ENCODE measurements at regions not wholly inside any gene's neighbourhood (a gene's known extent, or its start where the extent isn't known, plus 50 kb on each side); places are given as distances from the start of the nearest gene placed in this dataset.
"Not testable (repeated sequence)": the region's sequence is repeated elsewhere in the genome, so short reads cannot be mapped to it uniquely, and the experiment has no call there.

DNA sequence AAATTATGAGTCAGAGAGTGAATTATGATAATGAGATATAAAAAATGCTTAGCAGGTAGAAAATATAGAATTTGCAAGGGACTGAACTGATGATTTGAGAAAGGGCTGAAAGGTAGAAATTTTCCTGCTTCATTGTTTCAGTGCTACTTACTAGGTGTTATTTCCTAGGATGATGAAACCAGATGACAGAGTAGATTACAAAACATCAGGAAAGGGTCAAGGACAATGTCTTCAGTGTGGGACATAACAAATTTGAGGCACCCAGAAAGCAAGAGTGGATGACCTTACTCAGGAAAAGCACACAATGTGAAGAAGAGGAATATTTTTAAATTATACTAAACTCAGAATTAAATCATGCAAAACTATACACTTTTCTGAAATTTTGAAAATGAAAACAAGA, 102.1 kb downstream of the SHCBP1 start:
- DNase-seq = no peak

DNA sequence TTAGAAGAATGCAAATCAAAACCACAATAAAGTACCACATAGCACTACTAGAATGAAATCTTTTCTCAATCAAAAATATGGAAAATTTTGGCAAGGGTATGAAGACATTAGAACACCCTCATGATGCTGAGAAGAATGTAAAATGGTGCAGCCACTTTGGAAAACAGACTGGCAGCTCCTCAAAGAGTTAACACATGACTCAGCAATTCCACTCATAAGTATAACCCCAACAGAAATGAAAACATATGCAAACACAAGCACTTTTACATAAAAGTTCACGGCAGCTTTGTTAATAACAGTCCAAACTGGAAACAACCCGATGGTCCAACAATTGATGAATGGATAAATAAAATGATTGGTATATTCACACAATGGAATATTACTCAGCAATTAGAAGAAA, 124.5 kb downstream of the SHCBP1 start:
- no peak for DNase-seq

DNA sequence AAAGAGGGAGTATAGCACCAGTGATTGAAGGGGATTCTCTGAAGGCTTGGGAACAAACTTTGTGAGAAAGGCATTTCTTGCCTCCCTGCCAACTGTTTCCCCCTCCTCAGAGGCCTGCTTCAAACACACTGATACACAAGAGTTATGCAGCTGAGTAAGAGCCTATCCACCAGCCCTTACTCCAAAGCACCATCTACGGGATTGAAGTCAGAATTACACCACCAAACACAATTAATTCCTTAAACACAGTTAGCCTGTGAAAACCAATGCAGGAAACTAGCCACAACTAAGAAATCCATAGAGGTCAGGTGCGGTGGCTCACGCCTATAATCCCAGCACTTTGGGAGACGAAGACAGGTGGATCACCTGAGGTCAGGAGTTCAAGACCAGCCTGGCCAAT, 138.3 kb downstream of the SHCBP1 start:
- no peak for DNase-seq

DNA sequence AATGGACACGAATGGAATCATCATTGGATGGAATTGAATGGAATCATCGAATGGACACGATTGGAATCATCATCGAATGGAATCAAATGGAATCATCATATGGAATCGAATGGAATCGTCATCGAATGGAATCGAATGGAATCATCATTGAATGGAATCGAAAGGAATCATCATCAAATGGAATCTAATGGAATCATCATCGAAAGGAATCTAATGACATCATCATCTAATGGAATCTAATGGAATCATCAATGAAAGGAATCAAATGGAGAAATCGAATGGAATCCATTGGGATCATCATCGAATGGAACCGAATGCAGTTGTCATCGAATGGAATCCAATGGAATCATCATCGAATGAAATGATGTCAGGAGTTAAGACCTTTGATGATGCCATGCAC, 154.9 kb downstream of the SHCBP1 start:
- no peak for DNase-seq

DNA sequence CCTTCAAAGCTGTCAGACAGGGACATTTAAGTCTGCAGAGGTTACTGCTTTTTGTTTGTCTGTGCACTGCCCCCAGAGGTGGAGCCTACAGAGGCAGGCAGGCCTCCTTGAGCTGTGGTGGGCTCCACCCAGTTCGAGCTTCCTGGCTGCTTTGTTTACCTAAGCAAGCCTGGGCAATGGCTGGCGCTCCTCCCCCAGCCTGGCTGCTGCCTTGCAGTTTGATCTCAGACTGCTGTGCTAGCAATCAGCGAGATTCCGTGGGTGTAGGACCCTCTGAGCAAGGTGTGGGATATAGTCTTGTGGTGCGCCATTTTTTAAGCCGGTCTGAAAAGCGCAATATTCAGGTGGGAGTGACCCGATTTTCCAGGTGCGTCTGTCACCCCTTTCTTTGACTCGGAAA, 166.4 kb downstream of the SHCBP1 start:
- not testable (repeated sequence) for DNase-seq

DNA sequence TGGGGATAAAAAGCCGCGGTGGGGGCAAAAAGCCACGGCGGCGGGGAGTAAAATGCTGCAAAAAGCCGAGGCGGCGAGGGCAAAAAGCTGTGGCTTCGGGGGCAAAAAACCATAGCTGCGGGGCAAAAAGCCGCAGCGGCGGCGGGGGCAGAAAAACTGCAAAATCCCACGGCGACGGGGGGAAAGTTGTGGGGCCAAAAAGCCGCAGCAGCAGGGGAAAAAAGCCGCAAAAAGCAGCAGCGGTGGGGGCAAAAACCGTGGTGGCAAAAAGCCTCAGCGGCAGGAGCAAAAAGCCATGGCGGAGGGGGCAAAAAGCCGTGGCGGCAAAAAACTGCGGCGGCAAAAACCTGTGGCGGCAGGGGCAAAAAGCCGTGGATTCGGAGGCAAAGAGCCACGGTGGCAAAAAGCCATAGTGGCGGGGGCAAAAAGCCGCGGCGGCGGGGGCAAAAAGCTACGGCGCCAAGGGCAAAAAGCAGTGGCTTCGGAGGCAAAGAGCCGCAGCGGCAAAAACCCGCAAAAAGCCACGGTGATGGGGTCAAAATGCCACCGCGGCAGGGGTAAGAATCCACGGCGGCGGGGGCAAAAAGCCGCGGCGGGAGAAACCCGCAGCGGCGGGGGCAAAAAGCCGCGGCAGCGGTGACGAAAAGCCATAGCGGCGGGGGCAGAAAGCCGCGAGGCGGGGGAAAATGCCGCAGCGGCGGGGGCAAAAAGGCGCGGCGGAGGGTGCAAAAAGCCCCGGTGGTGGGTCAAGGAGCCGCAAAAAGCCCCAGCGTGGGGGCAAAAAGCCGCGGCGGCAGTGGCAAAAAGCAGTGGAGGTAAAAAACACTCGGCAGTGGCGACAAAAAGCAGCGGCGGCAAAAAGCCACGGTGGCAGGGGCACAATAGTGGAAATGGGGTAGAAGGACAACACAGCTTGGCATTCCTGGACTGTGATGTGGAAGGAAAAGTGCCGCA, 192.8 kb downstream of the SHCBP1 start:
- DNase-seq = no peak

DNA sequence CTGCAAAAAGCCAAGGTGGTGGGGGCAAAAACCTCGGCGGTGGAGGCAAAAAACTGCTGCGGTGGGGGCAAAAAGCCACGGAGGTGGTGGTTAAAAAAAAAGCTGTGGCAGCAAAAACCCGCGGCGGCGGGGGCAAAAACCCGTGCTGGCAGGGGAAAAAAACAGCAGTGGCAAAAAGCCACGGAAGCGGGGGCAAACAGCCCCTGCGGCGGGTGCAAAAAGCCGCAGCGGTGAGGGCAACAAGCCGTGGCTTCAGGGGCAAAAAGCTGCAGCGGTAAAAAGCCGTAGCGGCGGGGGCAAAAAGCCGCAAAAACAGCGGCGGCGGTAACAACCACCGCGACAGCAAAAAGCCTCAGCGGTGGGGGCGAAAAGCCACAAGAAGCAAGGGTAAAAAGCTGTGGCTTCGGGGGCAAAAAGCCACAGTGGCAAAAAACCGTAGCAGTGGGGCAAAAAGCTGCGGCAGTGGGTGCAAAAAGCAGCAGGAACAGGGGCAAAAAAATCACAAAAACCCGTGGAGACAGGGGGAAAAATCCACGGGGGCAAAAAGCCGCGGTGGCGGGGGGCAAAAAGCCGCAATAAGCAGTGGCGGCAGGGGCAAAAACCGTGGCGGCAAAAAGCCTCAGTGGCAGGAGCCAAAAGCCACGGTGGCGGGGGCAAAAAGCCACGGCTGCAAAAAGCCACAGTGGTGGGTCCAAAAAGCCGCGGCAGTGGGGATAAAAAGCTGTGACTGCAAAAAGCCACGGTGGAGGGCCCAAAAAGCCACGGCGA, 193.7 kb downstream of the SHCBP1 start:
- no peak for DNase-seq

DNA sequence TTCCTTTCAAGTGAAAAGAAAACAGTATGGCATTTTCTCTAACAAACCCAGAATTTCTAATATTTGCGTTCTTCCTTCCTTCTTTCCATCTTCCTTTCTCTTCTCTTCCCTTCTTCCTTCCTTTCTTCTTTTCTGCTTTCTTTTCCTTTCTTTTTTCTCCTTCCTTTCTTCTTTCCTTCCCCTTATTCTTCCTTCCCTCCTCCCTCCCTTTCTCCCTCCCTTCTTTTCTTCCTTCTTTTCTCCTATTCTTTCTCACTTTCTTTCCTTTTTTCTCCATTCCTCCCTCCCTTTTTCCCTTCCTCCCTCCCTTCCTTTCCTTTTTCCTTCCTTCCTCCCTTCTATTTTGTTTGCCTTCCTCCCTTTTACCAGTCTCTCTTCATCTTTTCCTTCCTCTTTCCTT, 194.8 kb downstream of the SHCBP1 start:
- no peak for DNase-seq

DNA sequence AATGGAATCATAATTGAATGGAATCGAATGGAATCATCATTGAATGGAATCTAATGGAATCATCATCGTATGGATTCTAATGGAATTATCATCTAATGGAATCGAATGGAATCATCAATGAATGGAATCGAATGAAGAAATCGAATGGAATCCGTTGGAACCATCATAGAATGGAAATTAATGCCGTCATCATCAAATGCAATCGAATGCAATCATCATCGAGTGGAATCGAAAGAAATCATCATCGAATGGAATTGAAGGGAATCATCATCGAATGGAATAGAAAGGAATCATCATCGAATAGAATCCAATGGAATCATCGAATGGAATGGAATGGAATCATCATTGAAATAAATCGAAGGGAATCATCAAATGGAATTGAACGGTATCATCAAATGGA, 217.2 kb downstream of the SHCBP1 start:
- DNase-seq = no peak

DNA sequence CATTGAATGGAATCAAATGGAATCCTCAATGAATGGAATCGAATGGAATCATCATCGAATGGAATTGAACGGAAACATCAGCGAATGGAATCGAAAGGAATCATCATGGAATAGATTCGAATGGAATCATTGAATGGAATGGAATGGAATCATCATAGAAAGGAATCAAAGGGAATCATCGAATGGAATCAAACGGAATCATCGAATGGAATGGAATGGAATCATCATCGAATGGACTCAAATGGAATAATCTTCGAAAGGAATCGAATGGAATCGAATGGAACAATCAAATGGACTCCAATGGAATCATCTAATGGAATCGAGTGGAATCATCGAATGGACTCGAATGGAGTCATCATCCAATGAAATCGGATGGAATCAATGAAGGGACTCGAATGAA, 222.6 kb downstream of the SHCBP1 start:
- DNase-seq = peak; percentile 63

DNA sequence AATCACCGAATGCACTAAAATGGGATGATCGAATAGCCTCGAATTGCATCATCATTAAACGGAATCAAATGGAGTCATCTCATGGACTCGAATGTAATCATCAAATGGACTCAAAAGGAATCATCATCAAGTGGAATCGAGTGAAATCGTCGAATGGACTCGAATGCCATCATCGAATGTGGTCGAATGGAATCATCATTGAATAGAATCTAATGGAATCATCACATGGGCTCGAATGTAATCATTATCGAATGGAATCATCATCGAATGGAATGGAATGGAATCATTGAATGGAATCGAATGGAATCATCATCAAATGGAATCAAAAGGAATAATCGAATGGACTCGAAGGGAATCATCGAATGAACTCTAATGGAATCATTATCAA, 224.3 kb downstream of the SHCBP1 start:
- not testable (repeated sequence) for DNase-seq

DNA sequence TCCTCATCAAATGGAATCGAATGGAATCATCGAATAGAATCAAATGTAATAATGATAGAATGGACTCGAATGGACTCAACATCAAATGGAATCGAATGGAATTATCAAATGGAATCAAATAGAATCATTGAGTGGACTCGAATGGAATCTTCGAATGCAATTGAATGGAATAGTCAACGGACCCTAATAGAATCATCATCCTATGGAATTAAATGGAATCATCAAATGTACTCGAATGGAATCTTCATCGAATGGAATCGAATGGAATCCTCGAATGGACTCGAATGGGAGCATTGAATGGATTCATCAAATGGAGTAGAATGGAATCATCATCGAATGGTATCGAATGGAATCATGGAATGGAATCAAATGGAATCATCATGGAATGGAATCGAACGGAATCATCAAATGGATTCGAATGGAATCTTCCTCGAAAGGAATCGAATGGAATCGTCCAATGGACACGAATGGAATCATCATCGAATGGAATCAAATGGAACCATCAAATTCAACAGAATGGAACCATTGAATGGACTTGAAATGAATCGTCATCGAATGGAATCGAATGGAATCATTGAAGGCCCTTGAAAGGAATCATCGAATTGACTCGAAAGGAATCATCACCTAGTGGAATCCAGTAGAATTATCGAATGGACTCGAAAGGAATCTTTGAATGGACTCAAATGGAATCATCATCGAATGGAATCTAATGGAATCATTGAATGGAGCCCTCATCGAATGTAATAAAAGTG, 224.9 kb downstream of the SHCBP1 start:
- DNase-seq = not testable (repeated sequence)

DNA sequence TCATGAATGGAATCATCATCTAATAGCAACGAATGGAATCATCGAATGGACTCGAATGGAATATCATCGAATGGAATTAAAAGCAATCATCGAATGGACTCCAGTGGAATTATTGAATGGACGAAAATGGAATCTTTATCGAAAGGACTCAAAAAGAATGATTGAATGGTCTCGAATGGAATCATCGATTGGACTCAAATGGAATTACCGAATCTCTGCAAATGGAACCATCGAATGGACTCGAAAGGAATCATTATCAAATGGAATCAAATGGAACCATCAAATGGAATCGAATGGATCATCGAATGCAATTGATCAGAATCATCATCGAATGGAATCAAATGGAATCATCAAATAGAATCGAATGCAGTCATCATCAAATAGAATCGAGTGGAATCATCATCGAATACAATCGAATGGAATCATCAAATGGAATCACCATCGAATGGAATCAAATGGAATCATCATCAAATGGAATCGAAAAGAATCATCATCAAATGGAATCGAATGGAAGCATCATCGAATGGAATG, 225.7 kb downstream of the SHCBP1 start:
- DNase-seq = not testable (repeated sequence)

DNA sequence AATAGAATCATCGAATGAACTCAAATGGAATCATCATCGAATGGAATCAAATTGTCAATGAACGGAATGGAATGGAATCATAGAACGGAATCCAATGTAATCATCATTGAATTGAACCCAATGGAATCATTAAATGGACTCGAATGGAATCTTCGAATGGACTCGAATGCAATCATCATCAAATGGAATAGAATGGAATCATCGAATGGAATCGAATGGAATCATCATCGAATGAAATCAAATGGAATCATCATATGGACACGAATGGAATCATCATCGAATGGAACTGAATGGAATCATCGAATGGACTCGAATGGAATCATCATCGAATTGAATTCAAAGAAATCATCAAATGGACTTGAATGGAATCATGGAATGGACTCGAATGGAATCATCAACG, 226.2 kb downstream of the SHCBP1 start:
- DNase-seq = not testable (repeated sequence)

DNA sequence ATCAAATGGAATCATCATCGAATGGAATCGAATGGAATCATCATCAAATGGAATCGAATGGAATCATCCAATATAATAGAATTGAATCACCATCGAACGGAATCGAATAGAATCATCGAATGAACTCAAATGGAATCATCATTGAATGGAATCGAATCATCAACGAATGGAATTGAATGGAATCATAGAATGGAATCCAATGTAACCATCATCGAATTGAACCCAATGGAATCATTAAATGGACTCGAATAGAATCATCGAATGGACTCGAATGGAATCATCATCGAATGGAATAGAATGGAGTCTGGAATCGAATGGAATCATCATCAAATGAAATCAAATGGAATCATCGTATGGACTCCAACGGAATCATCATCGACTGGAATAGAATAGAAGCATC, 227.0 kb downstream of the SHCBP1 start:
- not testable (repeated sequence) for DNase-seq

DNA sequence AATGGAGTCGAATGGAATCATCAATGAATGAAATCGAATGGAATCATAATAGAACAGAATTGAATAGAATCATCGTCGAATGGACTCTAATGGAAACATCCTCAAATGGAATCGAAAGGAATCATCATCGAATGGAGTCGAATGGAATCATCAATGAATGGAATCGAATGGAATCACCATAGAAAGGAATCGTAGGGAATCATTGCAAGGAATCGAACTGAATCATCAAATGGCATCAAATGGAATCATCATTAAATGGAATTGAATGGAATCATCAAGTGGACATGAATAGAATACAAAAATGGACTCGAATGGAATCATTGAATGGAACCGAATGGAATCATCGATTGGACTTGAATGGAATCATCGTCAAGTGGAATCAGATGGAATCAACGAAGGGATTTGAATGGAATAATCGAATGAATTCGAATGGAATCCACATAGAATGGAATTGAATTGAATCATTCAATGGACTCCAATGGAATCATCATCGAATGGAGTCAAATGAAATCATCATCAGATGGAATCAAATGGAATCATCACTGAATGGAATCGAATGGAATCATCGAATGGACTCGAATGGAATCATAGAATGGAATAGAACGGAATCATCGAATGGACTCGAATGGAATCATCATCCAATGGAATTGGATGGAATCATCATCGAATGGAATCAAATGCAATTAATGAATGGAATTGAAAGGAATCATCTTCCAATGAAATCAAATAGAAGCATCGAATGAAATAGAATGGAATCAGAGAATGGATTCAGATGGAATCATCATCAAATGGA, 228.1 kb downstream of the SHCBP1 start:
- DNase-seq = not testable (repeated sequence)

DNA sequence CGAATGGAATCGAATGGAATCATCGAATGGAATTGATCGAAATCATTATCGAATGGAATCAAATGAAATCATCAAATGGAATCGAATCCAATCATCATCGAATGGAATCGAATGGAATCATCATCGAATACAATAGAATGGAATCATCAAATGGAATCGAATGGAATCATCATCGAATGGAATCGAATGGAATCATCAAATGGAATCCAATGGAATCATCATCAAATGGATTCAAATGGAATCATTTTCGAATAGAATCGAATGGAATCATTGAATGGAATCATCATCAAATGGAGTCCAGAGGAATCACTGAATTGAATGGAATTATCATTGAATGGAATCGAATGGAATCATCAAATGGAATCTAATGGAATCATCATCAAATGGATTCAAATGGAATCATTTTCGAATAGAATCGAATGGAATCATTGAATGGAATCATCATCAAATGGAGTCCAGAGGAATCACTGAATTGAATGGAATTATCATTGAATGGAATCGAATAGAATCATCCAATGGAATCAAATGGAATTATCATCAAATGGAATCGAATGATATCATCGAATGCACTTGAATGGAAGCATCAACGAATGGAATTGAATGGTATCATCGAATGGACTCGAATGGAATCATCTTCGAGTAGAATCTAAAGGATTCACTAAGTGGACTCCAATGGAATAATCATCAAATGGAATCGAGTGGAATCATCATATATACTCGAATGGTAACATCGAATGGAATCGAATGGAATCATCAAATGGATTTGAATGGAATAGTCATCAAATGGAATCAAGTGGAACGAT, 230.3 kb downstream of the SHCBP1 start:
- DNase-seq = not testable (repeated sequence)

DNA sequence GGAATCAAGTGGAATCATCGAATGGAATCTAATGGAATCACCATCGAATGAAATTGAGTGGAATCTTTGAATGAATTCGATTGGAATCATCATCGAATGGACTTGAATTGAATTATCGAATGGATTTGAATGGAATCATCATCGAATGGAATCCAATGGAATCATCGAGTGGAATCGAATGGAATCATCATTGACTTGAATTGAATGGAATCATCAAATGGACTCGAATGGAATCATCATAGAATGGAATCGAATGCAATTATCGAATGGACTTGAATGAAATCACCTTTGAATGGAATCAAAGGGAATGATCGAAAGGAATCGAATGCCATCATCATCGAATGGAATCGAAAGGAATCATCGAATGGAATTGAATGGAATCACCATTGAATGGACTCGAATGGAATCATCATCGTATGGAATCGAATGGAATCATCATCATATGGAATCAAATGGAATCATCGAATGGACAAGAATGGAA, 231.6 kb downstream of the SHCBP1 start:
- DNase-seq = peak; percentile 85

DNA sequence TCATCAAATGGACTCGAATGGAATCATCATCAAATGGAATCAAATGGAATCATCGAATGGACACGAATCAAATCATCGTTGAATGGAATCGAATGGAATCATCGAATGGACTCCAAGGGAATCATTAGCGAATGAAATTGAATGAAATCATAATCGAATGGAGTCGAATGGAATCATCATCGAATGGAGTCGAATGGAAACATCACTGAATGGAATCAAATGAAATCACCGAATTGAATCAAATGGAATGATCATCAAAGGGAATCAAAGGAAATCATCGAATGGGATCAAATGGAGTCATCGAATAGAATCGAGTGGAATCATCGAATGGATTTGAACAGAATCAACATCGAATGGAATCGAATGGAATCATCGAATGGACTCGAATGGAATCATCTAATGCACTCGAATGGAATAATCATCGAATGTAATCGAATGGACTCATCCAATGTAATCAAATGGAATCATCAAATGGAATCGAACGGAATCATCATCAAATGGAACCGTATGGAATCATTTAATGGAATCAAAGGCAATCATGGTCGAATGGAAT, 232.2 kb downstream of the SHCBP1 start:
- not testable (repeated sequence) for DNase-seq

DNA sequence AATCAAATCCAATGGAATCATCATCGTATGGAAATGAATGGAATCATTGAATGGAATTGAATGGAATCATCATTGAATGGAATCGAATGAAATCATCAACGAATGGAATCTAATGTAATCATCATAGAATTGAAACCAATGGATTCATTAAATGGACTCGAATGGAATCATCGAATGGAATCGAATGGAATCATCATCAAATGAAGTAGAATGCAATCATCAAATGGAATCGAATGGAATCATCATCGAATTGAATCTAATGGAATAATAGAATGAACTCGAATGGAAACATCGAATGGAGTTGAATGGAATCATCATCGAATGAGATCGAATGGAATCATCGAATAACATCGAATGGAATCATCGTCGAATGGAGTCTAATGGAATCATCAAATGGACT, 232.8 kb downstream of the SHCBP1 start:
- not testable (repeated sequence) for DNase-seq

DNA sequence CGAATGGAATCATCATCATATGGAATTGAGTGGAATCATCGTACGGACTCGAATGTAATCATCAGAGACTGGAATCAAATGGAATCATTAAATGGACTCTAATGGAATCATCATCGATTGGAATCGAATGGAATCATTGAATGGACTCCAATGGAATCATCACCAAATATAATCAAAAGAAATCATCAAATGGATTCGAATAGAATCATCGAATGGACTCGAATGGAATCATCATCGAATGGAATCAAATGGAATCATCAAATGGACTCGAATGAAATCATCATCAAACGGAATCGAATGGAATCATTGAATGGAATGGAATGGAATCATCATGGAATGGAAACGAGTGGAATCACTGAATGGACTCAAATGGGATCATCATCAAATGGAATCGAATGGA, 233.5 kb downstream of the SHCBP1 start:
- DNase-seq = peak; percentile 77
